MM.1S (cell line): ENCODE measurements at regions not wholly inside any gene's neighbourhood (a gene's known extent, or its start where the extent isn't known, plus 50 kb on each side); places are given as distances from the start of the nearest gene placed in this dataset.

Experiments
- CTCF ChIP-seq: fragments of 300-600 bp; sonication (generic); IDR thresholded peaks from 2 replicates; pipeline ENCODE4 v1.5.1; 2016; ENCODE audit warnings: antibody characterized with exemption, low read length, mixed read lengths
- EZH2 ChIP-seq: fragments of 300-600 bp; sonication (generic); optimal IDR thresholded peaks from 2 replicates; pipeline ENCODE3; 2017; ENCODE audit warnings: low read depth, mild to moderate bottlenecking, antibody characterized with exemption, low read length, mixed read lengths

GRCh38 chr5:133882846-133883245, 85.6 kb downstream of the C5orf15 start:
- TF ChIP-seq CTCF = no peak
- no peak for TF ChIP-seq EZH2
